ENCODE measurements at regions not wholly inside any gene's neighbourhood (a gene's known extent, or its start where the extent isn't known, plus 50 kb on each side); places are given as distances from the start of the nearest gene placed in this dataset.

- no peak for DNase-seq (ENCODE audit: low read depth, low spot score)
Measured at GRCh38 chr2:48137829-48138228, 176.7 kb upstream of the FOXN2 start.

- DNase-seq (ENCODE audit: low read depth, low spot score) = no peak
Measured at GRCh38 chr2:48138898-48139297, 175.6 kb upstream of the FOXN2 start.

GRCh38 chr2:48140586-48140985 is 173.9 kb upstream of the FOXN2 start:
- DNase-seq (ENCODE audit: low read depth, low spot score) = no peak

- no peak for DNase-seq (ENCODE audit: low read depth, low spot score)
Measured at GRCh38 chr2:48144777-48145176, 169.7 kb upstream of the FOXN2 start.

- no peak for DNase-seq (ENCODE audit: low read depth, low spot score)
Measured at GRCh38 chr2:48145845-48146452, 168.5 kb upstream of the FOXN2 start.

GRCh38 chr2:48146552-48146951 is 167.9 kb upstream of the FOXN2 start:
- DNase-seq (ENCODE audit: low read depth, low spot score) = no peak

- no peak for DNase-seq (ENCODE audit: low read depth, low spot score)
Measured at GRCh38 chr2:48147719-48148118, 166.8 kb upstream of the FOXN2 start.

GRCh38 chr2:48148841-48149430 is 165.5 kb upstream of the FOXN2 start:
- no peak for DNase-seq (ENCODE audit: low read depth, low spot score)

- DNase-seq (ENCODE audit: low read depth, low spot score) = no peak
Measured at GRCh38 chr2:48157150-48157549, 157.3 kb upstream of the FOXN2 start.

- no peak for DNase-seq (ENCODE audit: low read depth, low spot score)
Measured at GRCh38 chr2:48161628-48162027, 152.9 kb upstream of the FOXN2 start.

- no peak for DNase-seq (ENCODE audit: low read depth, low spot score)
Measured at GRCh38 chr2:48162742-48163141, 151.7 kb upstream of the FOXN2 start.

- DNase-seq (ENCODE audit: low read depth, low spot score) = no peak
Measured at GRCh38 chr2:48165070-48165753, 149.3 kb upstream of the FOXN2 start.

- no peak for DNase-seq (ENCODE audit: low read depth, low spot score)
Measured at GRCh38 chr2:48169141-48169592, 145.3 kb upstream of the FOXN2 start.

- no peak for DNase-seq (ENCODE audit: low read depth, low spot score)
Measured at GRCh38 chr2:48170281-48170680, 144.2 kb upstream of the FOXN2 start.

- no peak for DNase-seq (ENCODE audit: low read depth, low spot score)
Measured at GRCh38 chr2:48173141-48173540, 141.3 kb upstream of the FOXN2 start.

GRCh38 chr2:48174503-48174902 is 140.0 kb upstream of the FOXN2 start:
- DNase-seq (ENCODE audit: low read depth, low spot score) = no peak

GRCh38 chr2:48175254-48175653 is 139.2 kb upstream of the FOXN2 start:
- no peak for DNase-seq (ENCODE audit: low read depth, low spot score)

- no peak for DNase-seq (ENCODE audit: low read depth, low spot score)
Measured at GRCh38 chr2:48175656-48176055, 138.8 kb upstream of the FOXN2 start.

- DNase-seq (ENCODE audit: low read depth, low spot score) = no peak
Measured at GRCh38 chr2:48176876-48177275, 137.6 kb upstream of the FOXN2 start.

- DNase-seq (ENCODE audit: low read depth, low spot score) = no peak
Measured at GRCh38 chr2:48178611-48179010, 135.9 kb upstream of the FOXN2 start.

- DNase-seq (ENCODE audit: low read depth, low spot score) = no peak
Measured at GRCh38 chr2:48180557-48180956, 133.9 kb upstream of the FOXN2 start.

- DNase-seq (ENCODE audit: low read depth, low spot score) = no peak
Measured at GRCh38 chr2:48183276-48183675, 131.2 kb upstream of the FOXN2 start.

GRCh38 chr2:48183991-48184390 is 130.5 kb upstream of the FOXN2 start:
- no peak for DNase-seq (ENCODE audit: low read depth, low spot score)

Data from iPS DF 19.7 (cell line).